H1 (cell line): ENCODE measurements at regions not wholly inside any gene's neighbourhood (a gene's known extent, or its start where the extent isn't known, plus 50 kb on each side); places are given as distances from the start of the nearest gene placed in this dataset.

Experiments
- CTCF ChIA-PET: fragments of 300-600 bp; sonication (Branson Sonifier 250); formaldehyde crosslinking; loops from one replicate; lab custom pipeline; 2021; ENCODE audit not compliant: partially characterized antibody; lab: Charles Lee
- POLR2A ChIA-PET: fragments of 300-600 bp; sonication (Branson Sonifier 250); formaldehyde crosslinking; loops from one replicate; lab custom pipeline; 2021; ENCODE audit warnings: inconsistent platforms; ENCODE audit not compliant: partially characterized antibody; lab: Charles Lee
- DNase-seq, 2 experiments: peaks; one replicate each; pipeline versions ENCODE4 v3.0.0 to v3.0.0-alpha.2; 2010 to 2022; ENCODE audit warnings: low spot score in 2 of 2, low read depth in 1 of 2, mixed read lengths in 1 of 2
- FAIRE-seq: peaks from 2 replicates; lab custom pipeline; 2011; peaks lifted over from hg19 to GRCh38; lab: Jason Lieb, UNC
- H2AFZ ChIP-seq: 2 replicates; pipeline ENCODE4 v1.8.1; 2012; ENCODE audit warnings: low read length, inconsistent platforms
- H2AK5ac ChIP-seq: 2 replicates; pipeline ENCODE4 v1.6.1; 2013; ENCODE audit warnings: low read depth, low read length
- H2BK120ac ChIP-seq: replicated peaks from 2 replicates; pipeline ENCODE3; 2013; ENCODE audit warnings: low read depth, low read length, inconsistent platforms
- H2BK12ac ChIP-seq: 2 replicates; pipeline ENCODE4 v1.6.1; 2013; ENCODE audit warnings: low read depth, low read length
- H2BK15ac ChIP-seq: 2 replicates; pipeline ENCODE4 v1.6.1; 2013; ENCODE audit warnings: low read length
- H2BK20ac ChIP-seq: 2 replicates; pipeline ENCODE4 v1.6.1; 2013; ENCODE audit warnings: low read length
- H2BK5ac ChIP-seq: 2 replicates; pipeline ENCODE4 v1.6.1; 2013; ENCODE audit warnings: low read depth, low read length
- H3K14ac ChIP-seq: 2 replicates; pipeline ENCODE4 v1.6.1; 2013; ENCODE audit warnings: inconsistent platforms; ENCODE audit not compliant: insufficient read length
- H3K18ac ChIP-seq: 2 replicates; pipeline ENCODE4 v1.6.1; 2013; ENCODE audit warnings: low read length; ENCODE audit errors: extremely low read depth
- H3K23ac ChIP-seq: 2 replicates; pipeline ENCODE4 v1.6.1; 2013; ENCODE audit warnings: inconsistent platforms; ENCODE audit not compliant: insufficient read length
- H3K23me2 ChIP-seq: 2 replicates; pipeline ENCODE4 v1.6.1; 2013; ENCODE audit warnings: low read depth, low read length
- H3K27ac ChIP-seq: 2 replicates; pipeline ENCODE4 v1.6.1; 2011; ENCODE audit warnings: low read depth, low read length, inconsistent platforms
- H3K27me3 ChIP-seq, 4 experiments: replicated peaks in 1 of 4; 1 replicate in 1 of 4; 2 replicates in 3 of 4; pipeline versions ENCODE4 v1.6.1 to v1.8.1; 2011 to 2013; ENCODE audit warnings: low read length in 3 of 4, mild to moderate bottlenecking in 3 of 4, inconsistent platforms in 2 of 4, mixed read lengths in 2 of 4, moderate library complexity in 1 of 4; ENCODE audit not compliant: control insufficient read depth in 3 of 4, insufficient read depth in 3 of 4; ENCODE audit errors: extremely low read depth in 1 of 4
- H3K36me3 ChIP-seq, 4 experiments: 2 replicates each; pipeline versions ENCODE4 v1.6.1 to v1.8.1; 2011 to 2013; ENCODE audit warnings: mild to moderate bottlenecking in 4 of 4, low read length in 3 of 4, moderate library complexity in 2 of 4, control low read depth in 1 of 4, inconsistent platforms in 1 of 4; ENCODE audit not compliant: insufficient read depth in 4 of 4, control insufficient read depth in 2 of 4
- H3K4ac ChIP-seq: replicated peaks from 2 replicates; pipeline ENCODE3; 2013; ENCODE audit warnings: low read length, low read depth, mixed read lengths, inconsistent platforms; ENCODE audit not compliant: insufficient read length
- H3K4me1 ChIP-seq, 4 experiments: replicated peaks in 1 of 4; 1 replicate in 1 of 4; 2 replicates in 3 of 4; pipeline versions ENCODE4 v1.6.1 to v1.8.1; 2011 to 2013; ENCODE audit warnings: low read length in 3 of 4, inconsistent platforms in 2 of 4, mixed read lengths in 1 of 4; ENCODE audit not compliant: insufficient read depth in 4 of 4, control insufficient read depth in 3 of 4
- H3K4me2 ChIP-seq, 2 experiments: 2 replicates each; pipeline versions ENCODE4 v1.6.1 to v1.8.1; 2011 to 2013; ENCODE audit warnings: low read depth in 2 of 2, low read length in 2 of 2, control low read depth in 1 of 2, inconsistent platforms in 1 of 2, mild to moderate bottlenecking in 1 of 2; ENCODE audit not compliant: insufficient read depth in 1 of 2
- H3K4me3 ChIP-seq, 4 experiments: fragments of 200-600, 300-600 bp in 1 of 4; sonication (generic), shearing (Covaris generic), sonication (Bioruptor Twin) in 1 of 4; 2 replicates each; pipeline versions ENCODE4 v1.5.1 to v1.8.1; 2011 to 2016; ENCODE audit warnings: low read length in 4 of 4, low read depth in 3 of 4, control low read depth in 2 of 4, inconsistent platforms in 2 of 4, mild to moderate bottlenecking in 2 of 4, mixed read lengths in 1 of 4, moderate library complexity in 1 of 4; ENCODE audit not compliant: insufficient read depth in 2 of 4; ENCODE audit errors: extremely low read depth in 1 of 4
- H3K56ac ChIP-seq: replicated peaks from 2 replicates; pipeline ENCODE3; 2013; ENCODE audit warnings: low read depth, mild to moderate bottlenecking, mixed read lengths, low read length, inconsistent platforms; ENCODE audit not compliant: insufficient read length
- H3K79me1 ChIP-seq: 2 replicates; pipeline ENCODE4 v1.6.1; 2013; ENCODE audit warnings: low read depth, low read length, control low read depth
- H3K79me2 ChIP-seq, 2 experiments: 2 replicates each; pipeline versions ENCODE4 v1.6.1 to v1.8.1; 2012 to 2013; ENCODE audit warnings: low read length in 2 of 2, mild to moderate bottlenecking in 2 of 2, inconsistent platforms in 1 of 2; ENCODE audit not compliant: insufficient read depth in 2 of 2, control insufficient read depth in 1 of 2
- H3K9ac ChIP-seq, 4 experiments: replicated peaks in 1 of 4; 1 replicate in 1 of 4; 2 replicates in 3 of 4; pipeline versions ENCODE4 v1.6.1 to v1.8.1; 2011 to 2013; ENCODE audit warnings: low read depth in 3 of 4, low read length in 3 of 4, control low read depth in 2 of 4, mild to moderate bottlenecking in 2 of 4, moderate library complexity in 2 of 4, inconsistent platforms in 1 of 4; ENCODE audit errors: extremely low read depth in 1 of 4
- H3K9me3 ChIP-seq, 2 experiments: 2 replicates each; pipeline versions ENCODE4 v1.6.1 to v1.8.1; 2012 to 2013; ENCODE audit warnings: mild to moderate bottlenecking in 2 of 2, moderate library complexity in 2 of 2, control low read depth in 1 of 2, inconsistent platforms in 1 of 2, low read depth in 1 of 2, low read length in 1 of 2, mixed read lengths in 1 of 2; ENCODE audit not compliant: insufficient read depth in 2 of 2
- H4K20me1 ChIP-seq, 2 experiments: replicated peaks in 1 of 2; 2 replicates each; pipeline versions ENCODE3 to v1.8.1; 2011 to 2013; ENCODE audit warnings: inconsistent platforms in 2 of 2, low read length in 2 of 2, mild to moderate bottlenecking in 1 of 2; ENCODE audit not compliant: insufficient read depth in 2 of 2, control insufficient read depth in 1 of 2
- H4K5ac ChIP-seq: 2 replicates; pipeline ENCODE4 v1.6.1; 2013; ENCODE audit warnings: low read length, low read depth, mixed read lengths, inconsistent platforms; ENCODE audit not compliant: insufficient read length
- H4K8ac ChIP-seq: 2 replicates; pipeline ENCODE4 v1.8.0; 2013; ENCODE audit warnings: mild to moderate bottlenecking, moderate library complexity, low read length, inconsistent platforms; ENCODE audit not compliant: insufficient read depth; ENCODE audit errors: extremely low read depth
- H4K91ac ChIP-seq: replicated peaks from 2 replicates; pipeline ENCODE3; 2013; ENCODE audit warnings: low read length, mixed read lengths, inconsistent platforms; ENCODE audit not compliant: insufficient read length
- FOSL1 ChIP-seq: IDR thresholded peaks from 2 replicates; pipeline ENCODE4 v1.6.1; 2011; ENCODE audit warnings: mild to moderate bottlenecking, low read depth, low read length, moderate library complexity; ENCODE audit not compliant: insufficient read depth
- GTF2F1 ChIP-seq: IDR thresholded peaks from 2 replicates; pipeline ENCODE4 v1.6.1; 2012; ENCODE audit warnings: low read depth, low read length, improper control_type of control experiment, borderline replicate concordance
- RXRA ChIP-seq: IDR thresholded peaks from 2 replicates; pipeline ENCODE4 v1.6.1; 2011; ENCODE audit warnings: low read depth, mild to moderate bottlenecking, low read length, moderate library complexity; ENCODE audit not compliant: insufficient read depth
- SP1 ChIP-seq: IDR thresholded peaks from 2 replicates; pipeline ENCODE4 v1.6.1; 2011; ENCODE audit warnings: low read depth, low read length
- WGBS, 2 experiments: shearing (Covaris generic) in 1 of 2; methylation state at CpG; one replicate each; pipeline versions ENCODE4 v1.1.6 to v1.1.7; 2013 to 2015; ENCODE audit warnings: low lambda C conversion rate in 2 of 2, mixed read lengths in 2 of 2, inconsistent platforms in 1 of 2, low coverage in 1 of 2, missing lambda C conversion rate in 1 of 2; ENCODE audit not compliant: insufficient replicate concordance in 2 of 2, insufficient coverage in 1 of 2, insufficient read length in 1 of 2; ENCODE audit errors: extremely low coverage in 1 of 2, missing lambda C conversion rate in 1 of 2; 5-methylcytosine and 5-hydroxymethylcytosine counted together

DNA sequence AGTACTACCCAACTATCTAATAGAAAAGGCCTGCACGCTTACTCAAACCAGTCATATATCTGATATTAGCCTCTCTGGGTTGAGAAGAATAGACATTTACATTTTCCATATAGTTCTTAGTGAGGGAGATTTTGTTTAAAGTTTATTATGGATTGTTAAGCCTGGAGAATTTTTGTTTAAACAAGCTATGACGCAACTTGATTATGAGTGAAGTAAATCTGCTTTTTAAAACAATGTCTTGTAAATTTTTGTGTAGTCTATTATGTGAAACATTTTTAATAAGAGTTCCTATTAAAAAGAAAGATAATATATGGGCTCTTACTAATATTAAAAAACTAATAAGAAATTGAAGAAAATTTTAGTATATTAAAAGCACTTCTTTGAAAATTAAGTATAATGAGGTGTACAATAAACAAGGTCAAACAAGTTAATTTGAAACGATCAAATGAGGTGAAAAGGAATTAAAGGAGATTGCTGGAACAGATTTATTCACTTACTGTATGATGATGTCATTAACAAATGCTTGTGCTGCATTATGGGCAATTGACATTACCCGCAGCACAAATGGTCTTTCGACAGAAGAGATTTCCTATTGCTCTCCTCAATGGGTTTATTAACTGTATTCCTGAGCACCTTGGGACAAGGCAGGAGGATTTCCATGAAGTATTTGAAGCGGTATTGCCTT is 229.2 kb upstream of the SMIM21 start:
- no peak for FAIRE-seq

More for the DNA sequence above, 229.2 kb upstream of the SMIM21 start:
- no peaks in the 10 kb centered on the region; the same call in 1 of the 2 replicates for H3K23me2 ChIP-seq
- H2BK20ac ChIP-seq = no peak overlapping the region
- no peak overlapping the region for H3K27ac ChIP-seq
- no peak overlapping the region for H3K56ac ChIP-seq
- no peak overlapping the region for H3K18ac ChIP-seq
- no peak overlapping the region for H2BK15ac ChIP-seq
- TF ChIP-seq RXRA (no peak), SP1 (no peak), GTF2F1 (no peak), FOSL1 (no peak)
- H4K20me1 ChIP-seq = no peaks in the 10 kb centered on the region
- H3K4me2 ChIP-seq = peak overlapping the region in 1 of 2 experiments; percentile 43; a peak in 1 of 4 replicates
- no peak overlapping the region for H3K23ac ChIP-seq
- H3K14ac ChIP-seq = no peak overlapping the region
- no peaks in the 10 kb centered on the region for H3K79me1 ChIP-seq
- no peaks in the 10 kb centered on the region for H3K79me2 ChIP-seq
- no peak overlapping the region for H2AK5ac ChIP-seq
- no peaks in the 10 kb centered on the region for H3K36me3 ChIP-seq
- H3K9me3 ChIP-seq = peaks cover 0 to 5% of the 10 kb centered on the region in 2 experiments; a peak in 2 of 4 replicates
- ChIA-PET CTCF (no interaction called here), POLR2A (no interaction called here)
- H4K8ac ChIP-seq = no peak overlapping the region
- no peak overlapping the region for H2BK120ac ChIP-seq
- no peak overlapping the region for H2BK12ac ChIP-seq
- H4K91ac ChIP-seq = no peak overlapping the region
- peaks cover 0 to 9% (median 4%) of the 10 kb centered on the region in 4 experiments; a peak in 4 of 7 replicates for H3K4me1 ChIP-seq
- no peak overlapping the region for H3K9ac ChIP-seq
- no peak for DNase-seq
- 89% methylated on average over 6 of the region's 6 CpGs; no CpG with 5 or more reads in 1 of the 2 experiments for WGBS, 2 experiments
- H3K4ac ChIP-seq = no peak overlapping the region
- H3K4me3 ChIP-seq = no peak overlapping the region
- H2BK5ac ChIP-seq = no peak overlapping the region
- H3K27me3 ChIP-seq = no peaks in the 10 kb centered on the region
- H2AFZ ChIP-seq = no peak overlapping the region
- H4K5ac ChIP-seq = no peak overlapping the region
